GM15510 (cell line): ENCODE measurements at regions not wholly inside any gene's neighbourhood (a gene's known extent, or its start where the extent isn't known, plus 50 kb on each side); places are given as distances from the start of the nearest gene placed in this dataset.

Source experiments
- POLR2A ChIP-seq: IDR thresholded peaks from 3 replicates; pipeline ENCODE4 v1.6.1; 2011; ENCODE audit warnings: borderline replicate concordance; ENCODE audit not compliant: insufficient read length; ENCODE audit errors: extremely low read depth

GRCh38 chr16:86398622-86399021 lies 111.7 kb upstream of the FOXF1 start:
- TF ChIP-seq POLR2A = no peak

- no peak for TF ChIP-seq POLR2A
Measured at GRCh38 chr16:86401126-86401525, 109.2 kb upstream of the FOXF1 start.

- TF ChIP-seq POLR2A = no peak
Measured at GRCh38 chr16:86403085-86403484, 107.2 kb upstream of the FOXF1 start.

GRCh38 chr16:86403541-86404163 lies 106.7 kb upstream of the FOXF1 start:
- TF ChIP-seq POLR2A = no peak

GRCh38 chr16:86404678-86405077 lies 105.6 kb upstream of the FOXF1 start:
- TF ChIP-seq POLR2A = no peak

- no peak for TF ChIP-seq POLR2A
Measured at GRCh38 chr16:86405319-86405718, 105.0 kb upstream of the FOXF1 start.

GRCh38 chr16:86406056-86406455 lies 104.3 kb upstream of the FOXF1 start:
- no peak for TF ChIP-seq POLR2A

GRCh38 chr16:86408685-86409084 lies 101.6 kb upstream of the FOXF1 start:
- TF ChIP-seq POLR2A = no peak

GRCh38 chr16:86410081-86410480 lies 100.2 kb upstream of the FOXF1 start:
- no peak for TF ChIP-seq POLR2A

GRCh38 chr16:86410529-86410928 lies 99.8 kb upstream of the FOXF1 start:
- no peak for TF ChIP-seq POLR2A

GRCh38 chr16:86411897-86412296 lies 98.4 kb upstream of the FOXF1 start:
- no peak for TF ChIP-seq POLR2A

- TF ChIP-seq POLR2A = no peak
Measured at GRCh38 chr16:86414991-86415740, 95.2 kb upstream of the FOXF1 start.

- no peak for TF ChIP-seq POLR2A
Measured at GRCh38 chr16:86418981-86419380, 91.3 kb upstream of the FOXF1 start.

GRCh38 chr16:86419518-86419917 lies 90.8 kb upstream of the FOXF1 start:
- TF ChIP-seq POLR2A = no peak

- TF ChIP-seq POLR2A = no peak
Measured at GRCh38 chr16:86421995-86422394, 88.3 kb upstream of the FOXF1 start.

- TF ChIP-seq POLR2A = no peak
Measured at GRCh38 chr16:86424398-86424797, 85.9 kb upstream of the FOXF1 start.
